NT2/D1 (cell line): ENCODE measurements at regions not wholly inside any gene's neighbourhood (a gene's known extent, or its start where the extent isn't known, plus 50 kb on each side); places are given as distances from the start of the nearest gene placed in this dataset.

Experiments used
- SUZ12 ChIP-seq: IDR thresholded peaks from 2 replicates; pipeline ENCODE4 v1.6.1; 2011; ENCODE audit not compliant: insufficient read length, insufficient read depth; ENCODE audit errors: extremely low read depth
- ZNF274 ChIP-seq: IDR thresholded peaks from 2 replicates; pipeline ENCODE4 v1.6.1; 2011; ENCODE audit warnings: mild to moderate bottlenecking, low read depth, low read length

DNA sequence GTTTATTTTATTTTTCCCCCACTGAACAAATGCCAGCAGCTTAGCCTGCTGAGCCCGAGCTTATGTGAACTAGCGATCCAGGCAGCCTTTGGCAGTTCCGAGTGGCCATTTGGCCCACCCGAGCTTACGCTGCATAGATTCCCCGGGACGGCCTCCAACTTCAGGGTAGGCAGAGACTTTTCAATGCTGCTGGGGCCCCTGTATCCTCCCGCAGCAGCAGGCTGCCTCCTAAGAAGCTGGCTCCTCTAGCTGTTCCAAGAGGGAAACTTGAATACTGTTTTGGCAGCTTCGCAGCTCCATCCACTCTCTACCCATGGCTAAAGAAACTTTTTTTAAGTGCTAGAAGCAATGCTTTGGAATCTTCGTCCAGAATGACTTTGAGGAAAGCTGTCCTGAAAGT lies 295.2 kb downstream of the SS18 start:
- TF ChIP-seq ZNF274 (no peak), SUZ12 (no peak)
